GM12873 (cell line): ENCODE measurements at regions not wholly inside any gene's neighbourhood (a gene's known extent, or its start where the extent isn't known, plus 50 kb on each side); places are given as distances from the start of the nearest gene placed in this dataset.

Source experiments
- CTCF ChIP-seq: IDR thresholded peaks from 2 replicates; pipeline ENCODE4 v1.5.1; 2012; ENCODE audit warnings: low read depth, mild to moderate bottlenecking, moderate library complexity, low read length, control low read depth; ENCODE audit not compliant: insufficient read depth; ENCODE audit errors: missing control alignments

- peak; percentile 84 for TF ChIP-seq CTCF
Observed at GRCh38 chr4:86497980-86498862, 95.9 kb upstream of the PTPN13 start.

- TF ChIP-seq CTCF, result no peak
Observed at GRCh38 chr4:86498863-86499166, 95.3 kb upstream of the PTPN13 start.

GRCh38 chr4:86500527-86500926 is 93.6 kb upstream of the PTPN13 start:
- no peak for TF ChIP-seq CTCF

- TF ChIP-seq CTCF, result no peak
Observed at GRCh38 chr4:86502081-86502480, 92.0 kb upstream of the PTPN13 start.

GRCh38 chr4:86506591-86506990 is 87.5 kb upstream of the PTPN13 start:
- TF ChIP-seq CTCF, result no peak

- TF ChIP-seq CTCF, result no peak
Observed at GRCh38 chr4:86508436-86508835, 85.7 kb upstream of the PTPN13 start.

GRCh38 chr4:86511590-86511989 is 82.5 kb upstream of the PTPN13 start:
- TF ChIP-seq CTCF, result no peak
